Thyroid gland (tissue), 4 donors: ENCODE measurements at regions not wholly inside any gene's neighbourhood (a gene's known extent, or its start where the extent isn't known, plus 50 kb on each side); places are given as distances from the start of the nearest gene placed in this dataset.

ENCODE experiments used
- CTCF ChIP-seq, 6 experiments: fragments of 200-600 bp in 3 of 6; fragments of 450-650 bp in 3 of 6; sonication (generic) in 3 of 6; IDR thresholded peaks; one replicate each; pipeline ENCODE4 v1.5.1; 2016 to 2019; ENCODE audit warnings: antibody characterized with exemption in 6 of 6, mild to moderate bottlenecking in 2 of 6, inconsistent platforms in 1 of 6, moderate library complexity in 1 of 6
- POLR2A ChIP-seq, 2 donors: fragments of 450-650 bp; IDR thresholded peaks; one replicate each; pipeline ENCODE4 v1.6.1; 2017; ENCODE audit warnings: antibody characterized with exemption in 2 of 2, mild to moderate bottlenecking in 2 of 2, moderate library complexity in 1 of 2

- TF ChIP-seq CTCF (IDR thresholded peaks at IDR 0.05) (no peak), POLR2A (IDR thresholded peaks at IDR 0.05) (no peak)
Measured at GRCh38 chr10:124296121-124296812, 122.5 kb downstream of the OAT start.
